Testis (tissue), 2 donors: ENCODE measurements at regions not wholly inside any gene's neighbourhood (a gene's known extent, or its start where the extent isn't known, plus 50 kb on each side); places are given as distances from the start of the nearest gene placed in this dataset.

ENCODE experiments used
- DNase-seq: peaks from one replicate; pipeline ENCODE4 v3.0.0-alpha.2; 2019
- H3K27ac ChIP-seq, 2 donors: fragments of 200-600 bp; sonication (generic); one replicate each; pipeline ENCODE4 v1.5.1; 2019
- H3K27me3 ChIP-seq: fragments of 200-600 bp; sonication (generic); one replicate; pipeline ENCODE4 v1.5.1; 2019
- H3K36me3 ChIP-seq: fragments of 200-600 bp; sonication (generic); one replicate; pipeline ENCODE4 v1.5.1; 2017; ENCODE audit warnings: low read depth; ENCODE audit errors: missing control alignments
- H3K4me1 ChIP-seq: fragments of 200-600 bp; sonication (generic); one replicate; pipeline ENCODE4 v1.5.1; 2019
- H3K4me3 ChIP-seq, 2 donors: fragments of 200-600 bp; sonication (generic); one replicate each; pipeline ENCODE4 v1.5.1; 2017 to 2019
- H3K9me3 ChIP-seq: fragments of 200-600 bp; sonication (generic); one replicate; pipeline ENCODE4 v1.5.1; 2017
- CTCF ChIP-seq, 3 experiments: fragments of 450-650 bp in 2 of 3; fragments of 200-600 bp in 1 of 3; sonication (generic) in 1 of 3; IDR thresholded peaks; one replicate each; pipeline ENCODE4 v1.5.1; 2016 to 2019; ENCODE audit warnings: antibody characterized with exemption in 3 of 3, mild to moderate bottlenecking in 2 of 3, moderate library complexity in 1 of 3
- POLR2A ChIP-seq: fragments of 450-650 bp; IDR thresholded peaks from one replicate; pipeline ENCODE4 v1.6.1; 2017; ENCODE audit warnings: antibody characterized with exemption, mild to moderate bottlenecking, moderate library complexity
- WGBS, 2 donors: methylation state at CpG; one replicate each; pipeline ENCODE4 v1.1.5; 2018; 5-methylcytosine and 5-hydroxymethylcytosine counted together
- intact Hi-C: fragments of 100-400 bp; cut with DNase I; formaldehyde crosslinking; loops from one replicate; pipeline ENCODE4 v1.15.1; 2023; ENCODE audit warnings: low total_unique reads

DNA sequence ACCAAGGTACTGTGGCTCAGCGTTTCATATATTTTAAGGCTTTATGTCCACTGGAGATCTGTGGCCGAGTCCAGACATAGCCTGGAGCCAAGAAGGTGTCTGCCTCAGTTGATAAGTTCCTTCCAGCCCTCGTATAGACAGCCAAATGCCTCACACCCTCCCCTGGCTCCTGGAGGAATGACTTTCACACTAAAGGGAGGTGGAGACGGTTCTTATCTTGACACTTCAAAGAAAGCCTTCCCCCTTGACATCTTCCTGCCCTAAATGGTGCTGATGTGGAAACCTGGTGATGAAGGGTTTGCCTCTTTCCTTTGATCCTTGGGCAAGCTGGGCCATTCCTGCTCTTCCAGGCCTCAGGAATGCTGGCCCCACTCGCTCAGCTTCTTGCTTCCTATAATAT lies 474.8 kb upstream of the TBX3 start:
- intact Hi-C loops = no loop called here
- no peak for DNase-seq
- no peak overlapping the region for H3K4me3 ChIP-seq
- no peaks in the 10 kb centered on the region for H3K36me3 ChIP-seq
- no peaks in the 10 kb centered on the region for H3K4me1 ChIP-seq
- TF ChIP-seq POLR2A (no peak), CTCF (IDR thresholded peaks at IDR 0.05) (no peak)
- no peaks in the 10 kb centered on the region for H3K9me3 ChIP-seq
- whole genome bisulfite sequencing, 2 donors = 70 to 77% methylated on average over 5 of the region's 5 CpGs
- H3K27me3 ChIP-seq = no peaks in the 10 kb centered on the region
- no peak overlapping the region for H3K27ac ChIP-seq

DNA sequence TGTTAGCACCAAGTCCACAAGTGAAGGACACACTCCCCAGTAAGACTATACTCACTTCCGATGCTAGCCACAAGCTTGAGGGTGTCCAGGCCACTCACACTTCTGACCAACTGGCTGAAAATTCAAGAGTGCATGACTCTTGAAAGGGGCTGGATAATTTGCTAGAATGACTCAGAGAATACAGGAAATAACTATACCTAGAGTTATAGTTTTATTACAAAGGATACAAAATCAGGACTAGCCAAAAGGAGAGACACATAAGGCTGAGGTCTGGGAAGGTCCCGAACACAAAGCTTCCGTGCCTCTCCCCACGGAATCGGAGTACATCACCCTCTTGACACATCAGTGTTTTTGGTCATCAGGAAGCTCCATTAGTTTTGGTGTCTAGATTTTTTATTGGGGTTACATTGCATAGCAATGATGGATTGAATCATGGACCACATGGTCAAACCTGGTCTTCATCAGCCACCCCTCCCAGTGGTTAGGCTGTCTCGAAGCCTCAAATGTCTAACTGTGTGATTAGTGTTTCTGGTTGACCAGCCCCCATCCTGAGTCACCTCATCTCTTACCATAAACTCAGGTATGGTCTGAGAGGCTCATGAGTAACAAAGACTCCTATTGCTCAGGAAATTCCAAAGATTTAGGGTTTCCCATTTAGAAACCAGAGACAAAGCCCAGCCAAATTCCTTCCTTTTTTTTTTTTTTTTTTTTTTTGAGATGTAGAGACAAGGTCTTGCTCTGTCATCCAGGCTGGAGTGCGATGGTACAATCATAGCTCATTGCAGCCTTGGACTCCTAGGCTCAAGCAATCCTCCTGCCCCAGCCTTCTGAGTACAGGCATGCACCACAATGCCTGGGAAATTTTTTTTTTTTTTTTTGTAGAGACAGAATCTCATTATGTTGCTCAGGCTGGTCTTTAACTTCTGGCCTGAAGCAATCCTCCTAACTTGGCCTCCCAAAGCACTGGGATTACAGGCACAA lies 472.0 kb upstream of the TBX3 start:
- no peaks in the 10 kb centered on the region for H3K4me1 ChIP-seq
- no peak overlapping the region for H3K4me3 ChIP-seq
- no peaks in the 10 kb centered on the region for H3K27me3 ChIP-seq
- WGBS, 2 donors = 87 to 93% methylated on average over 7 of the region's 7 CpGs
- intact Hi-C loops = no loop called here
- no peak for TF ChIP-seq CTCF (IDR thresholded peaks at IDR 0.05)
- no peak for TF ChIP-seq POLR2A
- no peak overlapping the region for H3K27ac ChIP-seq
- H3K9me3 ChIP-seq = no peaks in the 10 kb centered on the region
- H3K36me3 ChIP-seq = no peaks in the 10 kb centered on the region
- DNase-seq = no peak

- peak; percentile 19 for DNase-seq
- Histone ChIP-seq H3K9me3 (no peaks in the 10 kb centered on the region), H3K4me3 (no peak overlapping the region), H3K27me3 (no peaks in the 10 kb centered on the region), H3K4me1 (no peaks in the 10 kb centered on the region), H3K27ac (no peak overlapping the region), H3K36me3 (no peaks in the 10 kb centered on the region)
- no peak for TF ChIP-seq CTCF (IDR thresholded peaks at IDR 0.05)
- TF ChIP-seq POLR2A = no peak
- 68 to 83% methylated on average over 7 of the region's 7 CpGs for WGBS, 2 donors
- intact Hi-C loops = no loop called here
These were observed 465.9 kb upstream of the TBX3 start for GRCh38 chr12:115149685-115150378.

- TF ChIP-seq CTCF (IDR thresholded peaks at IDR 0.05) = no peak
- no peak for TF ChIP-seq POLR2A
- Histone ChIP-seq H3K27me3 (no peaks in the 10 kb centered on the region), H3K27ac (no peak overlapping the region), H3K36me3 (no peaks in the 10 kb centered on the region), H3K4me3 (no peak overlapping the region), H3K4me1 (no peaks in the 10 kb centered on the region), H3K9me3 (no peaks in the 10 kb centered on the region)
- no peak for DNase-seq
- 89 to 90% methylated on average over 2 of the region's 2 CpGs for WGBS, 2 donors
- intact Hi-C loops = no loop called here
These were observed 465.3 kb upstream of the TBX3 start for GRCh38 chr12:115149279-115149678.
